GM18498 (cell line): ENCODE measurements at regions not wholly inside any gene's neighbourhood (a gene's known extent, or its start where the extent isn't known, plus 50 kb on each side); places are given as distances from the start of the nearest gene placed in this dataset.

Experiments
- ATAC-seq: cut with Tn5 transposase; IDR thresholded peaks from one replicate; pipeline ENCODE4 v1.9.1; 2021; ENCODE audit warnings: mild to moderate bottlenecking, moderate library complexity; ENCODE audit not compliant: unreplicated experiment

- ATAC-seq = no peak
These were observed 156.3 kb downstream of the SLC7A11 start for GRCh38 chr4:138085736-138086305.

- ATAC-seq = no peak
These were observed 163.2 kb downstream of the SLC7A11 start for GRCh38 chr4:138078751-138079520.

DNA sequence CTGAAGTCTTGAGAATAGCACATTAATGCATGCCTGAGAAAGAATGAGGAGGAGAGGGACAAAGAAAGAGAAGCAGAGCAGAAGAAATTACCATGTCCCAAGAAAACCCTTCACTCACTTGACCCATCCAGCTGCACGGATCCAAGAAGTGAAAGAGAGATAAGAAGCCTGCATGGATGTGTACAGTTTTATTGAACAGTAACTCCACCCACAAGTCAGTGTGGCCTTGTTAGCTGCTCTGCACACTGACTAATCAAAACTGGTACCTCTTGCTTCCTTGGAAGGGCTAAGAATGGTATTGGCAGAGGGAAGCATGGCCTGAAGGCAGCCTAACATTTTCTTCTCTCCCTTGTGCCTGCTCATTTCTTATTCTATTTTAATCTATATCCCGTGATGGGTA, 163.9 kb downstream of the SLC7A11 start:
- ATAC-seq = no peak

DNA sequence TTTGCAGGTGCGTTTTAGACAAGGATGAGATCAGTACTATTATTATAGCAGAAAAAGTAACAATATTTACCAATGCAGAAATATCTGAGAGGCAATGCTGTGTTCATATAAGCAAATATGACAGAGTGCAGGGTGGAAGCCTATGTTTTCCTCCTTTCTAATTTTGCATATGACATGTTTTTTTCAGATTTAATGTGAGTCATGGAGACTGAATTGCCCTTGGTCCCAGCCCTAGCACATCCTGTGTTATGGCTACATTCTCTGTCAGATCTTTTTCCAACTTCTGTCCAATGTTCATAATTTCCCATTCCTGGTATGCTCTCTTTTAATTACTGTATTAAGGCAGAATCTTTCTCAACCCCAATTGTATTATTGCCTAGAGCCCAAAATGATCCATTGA, 165.6 kb downstream of the SLC7A11 start:
- ATAC-seq = no peak

GRCh38 chr4:138070816-138071215, 171.3 kb downstream of the SLC7A11 start:
- no peak for ATAC-seq

DNA sequence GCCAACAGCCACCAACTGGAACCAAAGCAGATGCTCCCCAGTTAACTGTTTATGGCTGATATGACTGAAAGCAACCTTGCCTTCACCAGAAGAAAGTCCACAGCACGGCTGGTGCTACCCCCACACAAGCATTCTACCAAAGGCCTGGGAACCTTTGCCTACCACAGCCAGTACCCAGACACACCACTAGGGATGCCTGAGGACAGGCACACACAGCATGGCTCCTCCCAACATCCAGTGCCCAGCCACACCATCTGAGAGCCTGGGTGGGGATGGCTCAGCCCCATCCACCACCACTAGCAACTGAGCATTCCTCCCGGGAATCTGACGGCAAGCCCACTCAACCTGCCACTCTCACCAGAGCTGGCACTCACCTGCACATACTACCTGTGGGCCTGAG, 178.6 kb downstream of the SLC7A11 start:
- ATAC-seq = no peak

GRCh38 chr4:138062929-138063328, 179.2 kb downstream of the SLC7A11 start:
- ATAC-seq = no peak

DNA sequence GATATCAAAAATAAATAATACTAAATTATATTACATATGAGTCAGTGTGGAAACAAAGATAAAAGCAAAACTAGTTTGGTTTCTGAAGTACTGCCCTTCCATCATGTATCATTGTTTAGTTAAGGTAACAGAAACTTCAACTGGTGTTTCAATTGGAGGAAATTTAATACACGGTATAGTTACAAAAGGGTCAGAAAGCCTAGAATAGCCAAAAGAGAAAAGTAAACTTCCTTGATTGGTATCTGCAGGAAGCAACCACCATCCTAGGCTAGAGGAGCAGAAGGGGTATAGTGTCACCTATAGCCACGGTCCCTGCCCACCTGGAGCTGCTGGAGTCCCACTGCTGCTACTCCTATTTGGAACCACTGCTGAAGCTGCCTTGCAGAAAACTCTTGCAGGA, 185.6 kb downstream of the SLC7A11 start:
- ATAC-seq = no peak

GRCh38 chr4:138055890-138056289, 186.3 kb downstream of the SLC7A11 start:
- ATAC-seq = no peak

GRCh38 chr4:138053641-138054301, 188.4 kb downstream of the SLC7A11 start:
- no peak for ATAC-seq

DNA sequence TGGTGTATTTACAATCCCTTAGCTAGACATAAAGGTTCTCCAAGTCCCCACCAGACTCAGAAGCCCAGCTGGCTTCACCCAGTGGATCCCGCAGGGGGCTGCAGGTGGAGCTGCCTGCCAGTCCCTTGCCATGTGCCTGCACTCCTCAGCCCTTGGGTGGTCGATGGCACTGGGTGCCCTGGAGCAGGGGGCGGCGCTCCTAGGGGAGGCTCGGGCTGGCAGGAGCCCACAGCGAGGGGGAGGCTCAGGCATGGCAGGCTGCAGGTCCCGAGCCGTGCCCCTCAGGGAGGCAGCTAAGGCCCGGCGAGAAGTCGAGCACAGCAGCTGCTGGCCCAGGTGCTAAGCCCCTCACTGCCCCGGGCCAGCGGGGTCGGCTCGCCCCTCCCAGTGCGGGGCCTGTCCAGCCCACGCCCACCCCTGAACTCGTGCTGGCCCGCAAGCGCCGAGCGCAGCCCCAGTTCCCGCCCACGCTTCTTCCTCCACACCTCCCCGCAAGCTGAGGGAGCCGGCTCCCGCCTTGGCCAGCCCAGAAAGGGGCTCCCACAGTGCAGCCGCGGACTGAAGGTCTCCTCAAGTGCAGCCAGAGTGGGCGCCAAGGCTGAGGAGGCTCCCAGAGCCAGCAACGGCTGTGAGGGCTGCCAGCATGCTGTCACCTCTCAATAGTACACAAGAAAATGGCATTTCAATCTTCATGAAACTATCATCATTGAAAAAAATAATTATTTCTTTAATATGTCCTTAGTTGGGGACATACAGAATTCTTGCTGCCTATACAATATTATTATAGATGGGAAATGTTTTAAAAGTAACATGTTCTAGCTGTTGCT, 189.1 kb downstream of the SLC7A11 start:
- no peak for ATAC-seq

- no peak for ATAC-seq
These were observed 191.0 kb downstream of the SLC7A11 start for GRCh38 chr4:138051157-138051556.

DNA sequence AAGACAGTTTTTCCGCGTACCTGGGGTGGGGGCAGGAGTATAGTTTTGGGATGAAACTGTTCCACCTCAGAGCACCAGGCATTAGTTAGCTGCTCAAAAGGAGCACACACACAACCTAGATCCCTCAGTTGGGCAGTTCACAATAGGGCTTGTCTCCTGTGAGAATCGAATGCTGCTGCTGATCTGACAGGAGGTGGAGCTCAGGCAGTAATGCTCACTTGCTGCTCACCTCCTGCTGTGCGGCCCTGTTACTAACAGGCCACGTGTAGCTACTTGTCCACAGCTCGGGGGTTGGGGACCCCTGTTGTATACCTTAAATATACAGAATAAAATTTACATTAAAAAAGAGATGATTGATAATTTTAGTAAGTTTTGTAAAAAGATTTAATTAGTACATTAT, 191.5 kb downstream of the SLC7A11 start:
- no peak for ATAC-seq

- ATAC-seq = no peak
These were observed 192.8 kb downstream of the SLC7A11 start for GRCh38 chr4:138049355-138049754.

- ATAC-seq = no peak
These were observed 194.9 kb downstream of the SLC7A11 start for GRCh38 chr4:138047290-138047689.

GRCh38 chr4:138045036-138045435, 197.1 kb downstream of the SLC7A11 start:
- no peak for ATAC-seq

GRCh38 chr4:138039010-138039409, 203.1 kb downstream of the SLC7A11 start:
- no peak for ATAC-seq

DNA sequence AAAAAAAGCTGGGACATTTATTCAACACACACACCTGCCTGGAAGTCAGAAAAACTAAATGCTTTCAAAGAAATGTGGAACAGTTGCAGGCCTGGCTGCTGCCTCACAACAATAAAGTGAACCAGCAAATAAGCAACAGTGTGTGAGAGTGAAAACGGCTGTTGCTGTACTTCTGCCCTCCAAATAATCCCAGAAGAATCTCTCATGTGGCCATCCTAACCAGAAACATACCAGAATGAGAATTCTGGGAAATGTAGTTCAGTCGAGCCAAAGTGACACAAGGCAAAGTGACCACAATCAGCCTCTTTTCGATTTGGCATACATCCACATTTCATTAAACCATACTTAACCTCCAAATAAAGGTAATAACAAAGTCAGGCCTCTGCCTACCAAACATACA, 204.5 kb downstream of the SLC7A11 start:
- ATAC-seq = no peak

- peak; percentile 100 for ATAC-seq
These were observed 206.3 kb downstream of the SLC7A11 start for GRCh38 chr4:138035781-138036258.

GRCh38 chr4:138034871-138035270, 207.3 kb downstream of the SLC7A11 start:
- no peak for ATAC-seq

GRCh38 chr4:138032222-138032621, 209.9 kb downstream of the SLC7A11 start:
- no peak for ATAC-seq
